Mesodermal cell (in vitro differentiated cells): ENCODE measurements at regions not wholly inside any gene's neighbourhood (a gene's known extent, or its start where the extent isn't known, plus 50 kb on each side); places are given as distances from the start of the nearest gene placed in this dataset.

ENCODE experiments used
- H3K27ac ChIP-seq: 2 replicates; pipeline ENCODE4 v1.7.0; 2013; ENCODE audit warnings: mild to moderate bottlenecking, low read depth, low read length, moderate library complexity; ENCODE audit not compliant: severe bottlenecking
- H3K36me3 ChIP-seq: 2 replicates; pipeline ENCODE4 v1.7.1; 2013; ENCODE audit warnings: mild to moderate bottlenecking, low read length, moderate library complexity; ENCODE audit not compliant: control insufficient read depth, insufficient read depth
- H3K4me1 ChIP-seq: one replicate; pipeline ENCODE4 v1.7.1; 2013; ENCODE audit warnings: mild to moderate bottlenecking, low read length; ENCODE audit not compliant: insufficient read depth, control insufficient read depth, poor library complexity, severe bottlenecking
- H3K4me3 ChIP-seq: 2 replicates; pipeline ENCODE4 v1.7.0; 2013; ENCODE audit warnings: low read length, control low read depth, mild to moderate bottlenecking; ENCODE audit not compliant: insufficient read depth, poor library complexity, severe bottlenecking; ENCODE audit errors: extremely low read depth
- H3K9me3 ChIP-seq: 2 replicates; pipeline ENCODE4 v1.7.1; 2013; ENCODE audit warnings: mild to moderate bottlenecking, low read length, moderate library complexity; ENCODE audit not compliant: control insufficient read depth
- WGBS, 2 experiments: methylation state at CpG; one replicate each; pipeline ENCODE4 v1.1.5; 2013; ENCODE audit warnings: missing lambda C conversion rate in 2 of 2; ENCODE audit not compliant: insufficient coverage in 2 of 2; 5-methylcytosine and 5-hydroxymethylcytosine counted together

- Histone ChIP-seq H3K4me3 (no peak overlapping the region), H3K36me3 (no peaks in the 10 kb centered on the region), H3K4me1 (peaks cover 15% of the 10 kb centered on the region), H3K27ac (no peak overlapping the region), H3K9me3 (no peaks in the 10 kb centered on the region)
- WGBS, 2 experiments = 76 to 94% methylated on average over 3 to 4 of the region's 5 CpGs
These were observed 109.3 kb upstream of the PLET1 start for GRCh38 chr11:112369916-112370315.

GRCh38 chr11:112374486-112375140, 114.0 kb upstream of the PLET1 start:
- no peak overlapping the region for H3K27ac ChIP-seq

GRCh38 chr11:112377946-112378345, 117.3 kb upstream of the PLET1 start:
- Histone ChIP-seq H3K36me3 (no peaks in the 10 kb centered on the region), H3K9me3 (no peaks in the 10 kb centered on the region), H3K27ac (no peak overlapping the region), H3K4me3 (no peak overlapping the region), H3K4me1 (no peaks in the 10 kb centered on the region)
- WGBS, 2 experiments = 77 to 89% methylated on average over 2 of the region's 4 CpGs

More at GRCh38 chr11:112374486-112375140, 114.0 kb upstream of the PLET1 start:
- H3K36me3 ChIP-seq = no peaks in the 10 kb centered on the region
- no peaks in the 10 kb centered on the region for H3K9me3 ChIP-seq
- no peak overlapping the region for H3K4me3 ChIP-seq
- no peaks in the 10 kb centered on the region for H3K4me1 ChIP-seq
- 94 to 98% methylated on average over 7 of the region's 9 CpGs for WGBS, 2 experiments

- H3K9me3 ChIP-seq = no peaks in the 10 kb centered on the region
- H3K4me1 ChIP-seq = no peaks in the 10 kb centered on the region
- H3K27ac ChIP-seq = no peak overlapping the region
- H3K4me3 ChIP-seq = no peak overlapping the region
- WGBS, 2 experiments = 88 to 89% methylated on average over 7 to 8 of the region's 9 CpGs
- no peaks in the 10 kb centered on the region for H3K36me3 ChIP-seq
These were observed 119.8 kb upstream of the PLET1 start for GRCh38 chr11:112380464-112380863.

- no peaks in the 10 kb centered on the region for H3K36me3 ChIP-seq
- no peaks in the 10 kb centered on the region for H3K9me3 ChIP-seq
- H3K4me1 ChIP-seq = no peaks in the 10 kb centered on the region
- H3K27ac ChIP-seq = no peak overlapping the region
- WGBS, 2 experiments = 82 to 84% methylated on average over 3 to 5 of the region's 5 CpGs
- H3K4me3 ChIP-seq = no peak overlapping the region
These were observed 120.9 kb upstream of the PLET1 start for GRCh38 chr11:112381578-112381977.

- no peaks in the 10 kb centered on the region for H3K9me3 ChIP-seq
These were observed 121.9 kb upstream of the PLET1 start for GRCh38 chr11:112382561-112382960.

GRCh38 chr11:112388496-112388895, 127.8 kb upstream of the PLET1 start:
- no peaks in the 10 kb centered on the region for H3K9me3 ChIP-seq
- H3K36me3 ChIP-seq = no peaks in the 10 kb centered on the region
- no peaks in the 10 kb centered on the region for H3K4me1 ChIP-seq
- no peak overlapping the region for H3K27ac ChIP-seq
- H3K4me3 ChIP-seq = no peak overlapping the region

More at GRCh38 chr11:112382561-112382960, 121.9 kb upstream of the PLET1 start:
- H3K4me3 ChIP-seq = no peak overlapping the region
- H3K4me1 ChIP-seq = no peaks in the 10 kb centered on the region
- H3K27ac ChIP-seq = no peak overlapping the region
- 65 to 73% methylated on average over 4 to 5 of the region's 5 CpGs for WGBS, 2 experiments
- no peaks in the 10 kb centered on the region for H3K36me3 ChIP-seq

- 0 to 50% methylated on average over 1 to 2 of the region's 2 CpGs for whole genome bisulfite sequencing, 2 experiments
- Histone ChIP-seq H3K27ac (no peak overlapping the region), H3K4me1 (no peaks in the 10 kb centered on the region)
These were observed 130.4 kb upstream of the PLET1 start for GRCh38 chr11:112391086-112391485.

GRCh38 chr11:112392904-112393303, 132.2 kb upstream of the PLET1 start:
- Histone ChIP-seq H3K9me3 (no peaks in the 10 kb centered on the region), H3K4me3 (no peak overlapping the region), H3K27ac (no peak overlapping the region), H3K4me1 (no peaks in the 10 kb centered on the region), H3K36me3 (no peaks in the 10 kb centered on the region)
- WGBS, 2 experiments = 90% methylated on average over 3 of the region's 5 CpGs; no CpG with 5 or more reads in 1 of the 2 experiments

More at GRCh38 chr11:112391086-112391485, 130.4 kb upstream of the PLET1 start:
- Histone ChIP-seq H3K36me3 (no peaks in the 10 kb centered on the region), H3K9me3 (no peaks in the 10 kb centered on the region), H3K4me3 (no peak overlapping the region)

- H3K36me3 ChIP-seq = no peaks in the 10 kb centered on the region
- H3K4me3 ChIP-seq = no peak overlapping the region
- no peaks in the 10 kb centered on the region for H3K9me3 ChIP-seq
- no peak overlapping the region for H3K27ac ChIP-seq
- WGBS, 2 experiments = 70 to 100% methylated on average over 2 to 3 of the region's 3 CpGs
- H3K4me1 ChIP-seq = no peaks in the 10 kb centered on the region
These were observed 133.6 kb upstream of the PLET1 start for GRCh38 chr11:112394304-112394703.

GRCh38 chr11:112396076-112396475, 135.4 kb upstream of the PLET1 start:
- H3K27ac ChIP-seq = no peak overlapping the region
- H3K4me3 ChIP-seq = no peak overlapping the region
- WGBS, 2 experiments = 80 to 92% methylated on average over 2 of the region's 2 CpGs
- no peaks in the 10 kb centered on the region for H3K9me3 ChIP-seq
- H3K36me3 ChIP-seq = no peaks in the 10 kb centered on the region
- no peaks in the 10 kb centered on the region for H3K4me1 ChIP-seq
